Neuronal stem cell (in vitro differentiated cells): ENCODE measurements at regions not wholly inside any gene's neighbourhood (a gene's known extent, or its start where the extent isn't known, plus 50 kb on each side); places are given as distances from the start of the nearest gene placed in this dataset.

Experiments
- DNase-seq: peaks from one replicate; pipeline ENCODE4 v3.0.0-alpha.2; 2013; ENCODE audit warnings: low spot score
- H2AFZ ChIP-seq: one replicate; pipeline ENCODE4 v1.6.1; 2013; ENCODE audit warnings: mild to moderate bottlenecking, low read length, inconsistent platforms
- H2AK5ac ChIP-seq: 2 replicates; pipeline ENCODE4 v1.6.1; 2013; ENCODE audit warnings: low read depth, mild to moderate bottlenecking, inconsistent platforms, low read length, moderate library complexity, mixed read lengths
- H2BK120ac ChIP-seq: 2 replicates; pipeline ENCODE4 v1.6.1; 2013; ENCODE audit warnings: low read depth, mild to moderate bottlenecking, inconsistent platforms, low read length, moderate library complexity, mixed read lengths
- H2BK12ac ChIP-seq: one replicate; pipeline ENCODE4 v1.6.1; 2013; ENCODE audit warnings: low read length, inconsistent platforms
- H2BK15ac ChIP-seq: 2 replicates; pipeline ENCODE4 v1.6.1; 2013; ENCODE audit warnings: mild to moderate bottlenecking, low read length, inconsistent platforms, mixed read lengths
- H2BK5ac ChIP-seq: one replicate; pipeline ENCODE4 v1.6.1; 2013; ENCODE audit warnings: inconsistent platforms, mild to moderate bottlenecking, low read length, moderate library complexity
- H3K14ac ChIP-seq: one replicate; pipeline ENCODE4 v1.6.1; 2013; ENCODE audit warnings: low read length, inconsistent platforms
- H3K18ac ChIP-seq: 2 replicates; pipeline ENCODE4 v1.6.1; 2013; ENCODE audit warnings: low read length, inconsistent platforms
- H3K23ac ChIP-seq: 2 replicates; pipeline ENCODE4 v1.6.1; 2013; ENCODE audit warnings: low read depth, mild to moderate bottlenecking, mixed read lengths, low read length, inconsistent platforms; ENCODE audit not compliant: poor library complexity
- H3K27ac ChIP-seq: replicated peaks from 3 replicates; pipeline ENCODE4 v1.5.1; 2013; ENCODE audit warnings: low read length, inconsistent platforms
- H3K27me3 ChIP-seq, 3 experiments: 2 replicates each; pipeline ENCODE4 v1.6.1; 2013; ENCODE audit warnings: low read length in 3 of 3, mild to moderate bottlenecking in 2 of 3, inconsistent platforms in 1 of 3, low read depth in 1 of 3, mixed read lengths in 1 of 3, moderate library complexity in 1 of 3; ENCODE audit not compliant: control insufficient read depth in 3 of 3, insufficient read depth in 3 of 3
- H3K36me3 ChIP-seq, 2 donors: replicated peaks in 1 of 2; 2 replicates each; pipeline ENCODE4 v1.6.1; 2013; ENCODE audit warnings: low read length in 2 of 2; ENCODE audit not compliant: control insufficient read depth in 2 of 2, insufficient read depth in 2 of 2
- H3K4ac ChIP-seq: 2 replicates; pipeline ENCODE4 v1.6.1; 2013; ENCODE audit warnings: inconsistent platforms, mild to moderate bottlenecking, low read length, moderate library complexity
- H3K4me1 ChIP-seq, 2 donors: 1 replicate in 1 of 2; 2 replicates in 1 of 2; pipeline ENCODE4 v1.6.1; 2013; ENCODE audit warnings: low read length in 2 of 2, low read depth in 1 of 2; ENCODE audit not compliant: control insufficient read depth in 2 of 2, insufficient read depth in 1 of 2
- H3K4me2 ChIP-seq: one replicate; pipeline ENCODE4 v1.6.1; 2013; ENCODE audit warnings: mild to moderate bottlenecking, low read length, inconsistent platforms; ENCODE audit not compliant: insufficient read depth, poor library complexity, severe bottlenecking
- H3K4me3 ChIP-seq, 2 donors: 2 replicates each; pipeline ENCODE4 v1.5.1; 2013; ENCODE audit warnings: low read length in 2 of 2, mild to moderate bottlenecking in 2 of 2, inconsistent platforms in 1 of 2, moderate library complexity in 1 of 2
- H3K79me1 ChIP-seq: one replicate; pipeline ENCODE4 v1.6.1; 2013; ENCODE audit warnings: low read depth, mild to moderate bottlenecking, inconsistent platforms, low read length, moderate library complexity
- H3K9ac ChIP-seq: one replicate; pipeline ENCODE4 v1.6.1; 2013; ENCODE audit warnings: mild to moderate bottlenecking, low read depth, low read length, inconsistent platforms; ENCODE audit not compliant: poor library complexity
- H3K9me3 ChIP-seq, 2 donors: replicated peaks in 1 of 2; 2 replicates each; pipeline versions ENCODE3 to v1.6.1; 2013; ENCODE audit warnings: low read length in 2 of 2, mild to moderate bottlenecking in 2 of 2, inconsistent platforms in 1 of 2, low read depth in 1 of 2, mixed read lengths in 1 of 2, moderate library complexity in 1 of 2; ENCODE audit not compliant: control insufficient read depth in 2 of 2, insufficient read depth in 1 of 2
- H4K8ac ChIP-seq: one replicate; pipeline ENCODE4 v1.6.1; 2013; ENCODE audit warnings: low read depth, mild to moderate bottlenecking, inconsistent platforms, low read length, moderate library complexity
- H4K91ac ChIP-seq: one replicate; pipeline ENCODE4 v1.6.1; 2013; ENCODE audit warnings: low read length, low read depth, mild to moderate bottlenecking, inconsistent platforms; ENCODE audit not compliant: poor library complexity
- WGBS, 2 donors: extraction: QIAGEN DNeasy Blood & Tissue Kit; methylation state at CpG; one replicate each; pipeline ENCODE4 v1.1.7; 2013; ENCODE audit warnings: missing lambda C conversion rate in 2 of 2, mixed read lengths in 1 of 2; ENCODE audit not compliant: insufficient read length in 2 of 2, insufficient replicate concordance in 1 of 2; ENCODE audit errors: extremely low coverage in 2 of 2; 5-methylcytosine and 5-hydroxymethylcytosine counted together

DNA sequence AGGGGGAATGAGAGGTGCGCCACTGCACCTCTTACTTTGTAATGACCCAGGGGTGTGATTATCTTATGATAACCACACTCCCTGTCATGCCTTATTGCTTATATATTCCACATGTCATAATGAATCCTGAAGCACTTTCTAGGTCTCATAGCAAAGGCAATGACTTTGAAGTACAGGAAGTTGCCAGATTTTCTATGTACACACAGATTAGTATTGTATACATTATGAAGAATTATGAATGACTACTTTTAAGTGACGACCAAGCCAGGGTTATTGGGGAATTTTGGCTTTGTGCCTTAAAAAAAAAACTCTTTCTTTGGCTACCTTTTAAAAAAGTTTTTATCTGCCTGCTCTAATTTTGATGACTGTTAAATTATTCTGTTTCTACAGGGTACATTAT is 269.6 kb downstream of the MDFIC start:
- Histone ChIP-seq H2BK15ac (no peak overlapping the region), H3K14ac (no peak overlapping the region), H2BK5ac (no peak overlapping the region), H3K18ac (no peak overlapping the region), H3K4ac (no peak overlapping the region), H3K9me3 (no peaks in the 10 kb centered on the region), H4K91ac (no peak overlapping the region), H3K23ac (no peak overlapping the region), H2BK12ac (no peak overlapping the region), H3K27ac (no peak overlapping the region), H3K27me3 (no peaks in the 10 kb centered on the region), H2AK5ac (no peak overlapping the region), H3K4me3 (no peak overlapping the region), H3K79me1 (no peaks in the 10 kb centered on the region), H4K8ac (no peak overlapping the region), H2AFZ (no peak overlapping the region), H3K36me3 (no peaks in the 10 kb centered on the region), H2BK120ac (no peak overlapping the region), H3K4me1 (peaks cover 0 to 10% of the 10 kb centered on the region in 2 donors), H3K9ac (no peak overlapping the region), H3K4me2 (no peak overlapping the region)
- WGBS, 2 donors, result no CpG with 5 or more reads among the region's 2 CpGs
- no peak for DNase-seq

- WGBS, 2 donors, result no CpG with 5 or more reads among the region's 5 CpGs
- Histone ChIP-seq H2BK15ac (no peak overlapping the region), H4K8ac (no peak overlapping the region), H3K18ac (no peak overlapping the region), H3K4me2 (no peak overlapping the region), H3K27ac (no peak overlapping the region), H3K14ac (no peak overlapping the region), H4K91ac (no peak overlapping the region), H3K4ac (no peak overlapping the region), H2BK5ac (no peak overlapping the region), H3K9me3 (no peaks in the 10 kb centered on the region), H2BK12ac (no peak overlapping the region), H3K79me1 (no peaks in the 10 kb centered on the region), H3K4me1 (no peaks in the 10 kb centered on the region), H2AK5ac (no peak overlapping the region), H3K36me3 (no peaks in the 10 kb centered on the region), H2AFZ (peak overlapping the region; percentile 9), H3K4me3 (no peak overlapping the region), H2BK120ac (no peak overlapping the region), H3K9ac (no peak overlapping the region), H3K27me3 (no peaks in the 10 kb centered on the region), H3K23ac (no peak overlapping the region)
- DNase-seq, result no peak
These were observed 261.6 kb downstream of the MDFIC start for GRCh38 chr7:115183431-115184057.

GRCh38 chr7:115178835-115179234 is 256.9 kb downstream of the MDFIC start:
- no CpG with 5 or more reads among the region's 2 CpGs for WGBS, 2 donors
- H3K9me3 ChIP-seq, result peaks cover 0 to 3% of the 10 kb centered on the region in 2 donors
- H3K79me1 ChIP-seq, result no peaks in the 10 kb centered on the region

DNA sequence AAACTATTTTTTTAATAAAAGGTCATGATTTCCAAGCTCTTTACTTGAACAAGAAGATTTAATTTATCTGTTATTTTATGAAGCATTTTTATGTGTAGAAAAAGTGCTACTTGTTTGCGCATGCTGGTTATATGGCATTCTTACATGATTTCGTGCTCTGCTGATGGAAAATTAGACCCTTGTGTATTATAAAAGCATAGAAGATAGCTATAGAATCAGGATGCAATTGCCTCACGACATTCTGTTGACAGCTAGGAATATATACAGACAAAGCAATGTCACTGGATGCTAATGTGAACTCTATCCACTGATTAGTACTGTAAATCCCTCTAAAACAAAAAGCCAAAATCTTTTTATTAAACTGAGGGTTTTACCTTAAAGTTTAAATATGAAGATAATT is 255.9 kb downstream of the MDFIC start:
- Histone ChIP-seq H3K27ac (no peak overlapping the region), H3K18ac (no peak overlapping the region), H3K23ac (no peak overlapping the region), H2BK12ac (no peak overlapping the region), H2AFZ (no peak overlapping the region), H3K4me2 (no peak overlapping the region), H3K9ac (no peak overlapping the region), H3K36me3 (no peaks in the 10 kb centered on the region), H4K8ac (no peak overlapping the region), H4K91ac (no peak overlapping the region), H3K9me3 (peaks cover 0 to 3% of the 10 kb centered on the region in 2 donors), H2BK15ac (no peak overlapping the region), H3K4me3 (no peak overlapping the region), H3K14ac (no peak overlapping the region), H3K4me1 (no peaks in the 10 kb centered on the region), H2BK120ac (no peak overlapping the region), H2BK5ac (no peak overlapping the region), H2AK5ac (no peak overlapping the region), H3K79me1 (no peaks in the 10 kb centered on the region), H3K27me3 (no peaks in the 10 kb centered on the region), H3K4ac (no peak overlapping the region)
- no peak for DNase-seq
- no CpG with 5 or more reads among the region's 3 CpGs for WGBS, 2 donors

More at GRCh38 chr7:115178835-115179234, 256.9 kb downstream of the MDFIC start:
- Histone ChIP-seq H3K4ac (no peak overlapping the region), H4K8ac (no peak overlapping the region), H2AFZ (peak overlapping the region; percentile 0), H3K4me3 (no peak overlapping the region), H3K14ac (no peak overlapping the region), H2BK15ac (no peak overlapping the region), H2BK120ac (no peak overlapping the region), H2BK5ac (no peak overlapping the region), H3K27me3 (no peaks in the 10 kb centered on the region), H3K9ac (no peak overlapping the region), H3K18ac (no peak overlapping the region), H3K23ac (no peak overlapping the region), H4K91ac (no peak overlapping the region), H3K27ac (no peak overlapping the region), H3K4me2 (no peak overlapping the region), H3K36me3 (no peaks in the 10 kb centered on the region), H2AK5ac (no peak overlapping the region), H3K4me1 (no peaks in the 10 kb centered on the region), H2BK12ac (no peak overlapping the region)
- DNase-seq, result no peak
